ENCODE measurements at regions not wholly inside any gene's neighbourhood (a gene's known extent, or its start where the extent isn't known, plus 50 kb on each side); places are given as distances from the start of the nearest gene placed in this dataset.

GRCh38 chrX:22541926-22542325 is 269.2 kb downstream of the CBLL2 start:
- H3K4me2 ChIP-seq (ENCODE audit: low read length) = no peak overlapping the region
- H3K27me3 ChIP-seq (ENCODE audit: control insufficient read depth, insufficient read depth, low read length) = no peaks in the 10 kb centered on the region
- no peak overlapping the region for H2AFZ ChIP-seq
- no peak overlapping the region for H3K9ac ChIP-seq
- no peaks in the 10 kb centered on the region for H3K4me1 ChIP-seq
- no peaks in the 10 kb centered on the region for H3K79me2 ChIP-seq
- H3K36me3 ChIP-seq (ENCODE audit: control insufficient read depth, insufficient read depth, low read length) = no peaks in the 10 kb centered on the region
- TF ChIP-seq CTCF (IDR thresholded peaks at IDR 0.05) = no peak
- H3K9me3 ChIP-seq (ENCODE audit: control insufficient read depth, low read length) = no peaks in the 10 kb centered on the region
- no peak overlapping the region for H3K27ac ChIP-seq
- no peak overlapping the region for H3K4me3 ChIP-seq (ENCODE audit: low read depth, low read length)

GRCh38 chrX:22542641-22543040 is 269.9 kb downstream of the CBLL2 start:
- Histone ChIP-seq H3K4me2 (ENCODE audit: low read length) (no peak overlapping the region), H3K27me3 (ENCODE audit: control insufficient read depth, insufficient read depth, low read length) (no peaks in the 10 kb centered on the region), H2AFZ (no peak overlapping the region), H3K27ac (no peak overlapping the region), H3K4me1 (no peaks in the 10 kb centered on the region), H3K36me3 (ENCODE audit: control insufficient read depth, insufficient read depth, low read length) (no peaks in the 10 kb centered on the region), H3K79me2 (no peaks in the 10 kb centered on the region), H3K4me3 (ENCODE audit: low read depth, low read length) (no peak overlapping the region), H3K9me3 (ENCODE audit: control insufficient read depth, low read length) (no peaks in the 10 kb centered on the region), H3K9ac (no peak overlapping the region)
- TF ChIP-seq CTCF (IDR thresholded peaks at IDR 0.05) = no peak

- Histone ChIP-seq H2AFZ (no peak overlapping the region), H3K9me3 (ENCODE audit: control insufficient read depth, low read length) (no peaks in the 10 kb centered on the region), H3K36me3 (ENCODE audit: control insufficient read depth, insufficient read depth, low read length) (no peaks in the 10 kb centered on the region), H3K79me2 (no peaks in the 10 kb centered on the region), H3K9ac (no peak overlapping the region), H3K4me2 (ENCODE audit: low read length) (no peak overlapping the region), H3K27me3 (ENCODE audit: control insufficient read depth, insufficient read depth, low read length) (no peaks in the 10 kb centered on the region), H3K4me3 (ENCODE audit: low read depth, low read length) (no peak overlapping the region), H3K27ac (no peak overlapping the region), H3K4me1 (no peaks in the 10 kb centered on the region)
- TF ChIP-seq CTCF (IDR thresholded peaks at IDR 0.05) = no peak
Measured at GRCh38 chrX:22559506-22559905, 286.8 kb downstream of the CBLL2 start.

GRCh38 chrX:22575161-22575845 is 302.6 kb downstream of the CBLL2 start:
- no peak overlapping the region for H3K27ac ChIP-seq
- H3K4me1 ChIP-seq = no peaks in the 10 kb centered on the region
- H3K36me3 ChIP-seq (ENCODE audit: control insufficient read depth, insufficient read depth, low read length) = no peaks in the 10 kb centered on the region
- H3K79me2 ChIP-seq = no peaks in the 10 kb centered on the region
- no peak overlapping the region for H3K4me2 ChIP-seq (ENCODE audit: low read length)
- no peak for TF ChIP-seq CTCF (IDR thresholded peaks at IDR 0.05)
- no peak overlapping the region for H3K9ac ChIP-seq
- H3K27me3 ChIP-seq (ENCODE audit: control insufficient read depth, insufficient read depth, low read length) = no peaks in the 10 kb centered on the region
- no peak overlapping the region for H3K4me3 ChIP-seq (ENCODE audit: low read depth, low read length)
- H2AFZ ChIP-seq = no peak overlapping the region
- H3K9me3 ChIP-seq (ENCODE audit: control insufficient read depth, low read length) = no peaks in the 10 kb centered on the region

GRCh38 chrX:22577181-22577580 is 304.5 kb downstream of the CBLL2 start:
- no peak overlapping the region for H3K9ac ChIP-seq
- H3K27ac ChIP-seq = no peak overlapping the region
- no peak for TF ChIP-seq CTCF (IDR thresholded peaks at IDR 0.05)
- H3K36me3 ChIP-seq (ENCODE audit: control insufficient read depth, insufficient read depth, low read length) = no peaks in the 10 kb centered on the region
- H3K4me1 ChIP-seq = no peaks in the 10 kb centered on the region
- no peaks in the 10 kb centered on the region for H3K9me3 ChIP-seq (ENCODE audit: control insufficient read depth, low read length)
- H3K4me2 ChIP-seq (ENCODE audit: low read length) = no peak overlapping the region
- H2AFZ ChIP-seq = no peak overlapping the region
- H3K79me2 ChIP-seq = no peaks in the 10 kb centered on the region
- no peak overlapping the region for H3K4me3 ChIP-seq (ENCODE audit: low read depth, low read length)
- H3K27me3 ChIP-seq (ENCODE audit: control insufficient read depth, insufficient read depth, low read length) = no peaks in the 10 kb centered on the region
